ENCODE measurements at regions not wholly inside any gene's neighbourhood (a gene's known extent, or its start where the extent isn't known, plus 50 kb on each side); places are given as distances from the start of the nearest gene placed in this dataset.

DNA sequence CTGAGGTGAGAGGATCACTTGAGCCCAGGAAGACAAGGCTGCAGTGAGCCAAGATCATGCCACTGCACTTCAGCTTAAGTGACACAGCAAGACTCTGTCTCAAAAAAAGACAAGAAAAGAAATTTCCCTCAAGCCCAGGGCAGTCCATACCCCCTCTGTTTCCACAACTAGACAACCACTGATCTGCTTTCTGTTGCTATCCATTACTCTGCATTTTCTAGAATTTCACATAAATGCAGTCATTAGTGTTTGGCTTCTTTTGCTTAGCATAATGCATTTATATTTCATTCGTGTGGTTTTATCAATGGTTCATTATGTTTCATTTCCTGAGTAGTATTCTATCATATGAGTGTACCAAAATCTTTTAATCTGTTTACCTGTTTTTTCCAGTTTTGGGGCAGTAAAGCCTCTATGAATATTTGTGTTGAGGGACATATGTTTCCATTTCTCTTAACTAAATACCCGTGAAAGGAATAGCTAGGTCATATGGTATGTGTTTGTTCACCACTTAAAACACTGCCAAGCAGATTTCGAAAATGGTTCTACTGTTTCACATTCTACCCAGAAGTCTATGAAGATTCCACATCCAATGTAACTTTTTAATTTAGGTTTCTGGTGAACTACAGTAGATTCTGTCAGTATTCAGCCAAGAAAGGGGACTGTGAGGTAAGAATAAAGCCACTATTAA is 271.8 kb downstream of the ZNF608 start:
- TF ChIP-seq, protein P1, sequence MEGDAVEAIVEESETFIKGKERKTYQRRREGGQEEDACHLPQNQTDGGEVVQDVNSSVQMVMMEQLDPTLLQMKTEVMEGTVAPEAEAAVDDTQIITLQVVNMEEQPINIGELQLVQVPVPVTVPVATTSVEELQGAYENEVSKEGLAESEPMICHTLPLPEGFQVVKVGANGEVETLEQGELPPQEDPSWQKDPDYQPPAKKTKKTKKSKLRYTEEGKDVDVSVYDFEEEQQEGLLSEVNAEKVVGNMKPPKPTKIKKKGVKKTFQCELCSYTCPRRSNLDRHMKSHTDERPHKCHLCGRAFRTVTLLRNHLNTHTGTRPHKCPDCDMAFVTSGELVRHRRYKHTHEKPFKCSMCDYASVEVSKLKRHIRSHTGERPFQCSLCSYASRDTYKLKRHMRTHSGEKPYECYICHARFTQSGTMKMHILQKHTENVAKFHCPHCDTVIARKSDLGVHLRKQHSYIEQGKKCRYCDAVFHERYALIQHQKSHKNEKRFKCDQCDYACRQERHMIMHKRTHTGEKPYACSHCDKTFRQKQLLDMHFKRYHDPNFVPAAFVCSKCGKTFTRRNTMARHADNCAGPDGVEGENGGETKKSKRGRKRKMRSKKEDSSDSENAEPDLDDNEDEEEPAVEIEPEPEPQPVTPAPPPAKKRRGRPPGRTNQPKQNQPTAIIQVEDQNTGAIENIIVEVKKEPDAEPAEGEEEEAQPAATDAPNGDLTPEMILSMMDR (IDR thresholded peaks at IDR 0.05) = no peak
- no peak for TF ChIP-seq POLR2A (IDR thresholded peaks at IDR 0.05)
